Mesendoderm (in vitro differentiated cells): ENCODE measurements at regions not wholly inside any gene's neighbourhood (a gene's known extent, or its start where the extent isn't known, plus 50 kb on each side); places are given as distances from the start of the nearest gene placed in this dataset.

ENCODE experiments used
- DNase-seq: peaks from one replicate; pipeline ENCODE4 v3.0.0; 2013
- H2AK5ac ChIP-seq: 2 replicates; pipeline ENCODE4 v1.6.1; 2013; ENCODE audit warnings: low read length, inconsistent platforms
- H2BK120ac ChIP-seq: 2 replicates; pipeline ENCODE4 v1.6.1; 2013; ENCODE audit warnings: low read depth, mild to moderate bottlenecking, low read length, moderate library complexity, mixed read lengths
- H2BK15ac ChIP-seq: replicated peaks from 2 replicates; pipeline ENCODE4 v1.6.1; 2013; ENCODE audit warnings: low read depth, mild to moderate bottlenecking, moderate library complexity
- H2BK5ac ChIP-seq: 2 replicates; pipeline ENCODE4 v1.6.1; 2013; ENCODE audit warnings: low read length, inconsistent platforms
- H3K18ac ChIP-seq: 2 replicates; pipeline ENCODE4 v1.6.1; 2013; ENCODE audit warnings: mild to moderate bottlenecking, low read length, mixed read lengths
- H3K23ac ChIP-seq: one replicate; pipeline ENCODE4 v1.6.1; 2013; ENCODE audit warnings: low read length
- H3K27ac ChIP-seq: 2 replicates; pipeline ENCODE4 v1.5.1; 2013; ENCODE audit warnings: low read depth, mild to moderate bottlenecking, inconsistent platforms, low read length, moderate library complexity
- H3K27me3 ChIP-seq: 2 replicates; pipeline ENCODE4 v1.6.1; 2013; ENCODE audit warnings: low read length, control low read depth, mild to moderate bottlenecking, inconsistent platforms; ENCODE audit not compliant: insufficient read depth, poor library complexity
- H3K36me3 ChIP-seq: 2 replicates; pipeline ENCODE4 v1.6.1; 2013; ENCODE audit warnings: low read length, inconsistent platforms; ENCODE audit not compliant: control insufficient read depth, insufficient read depth
- H3K4ac ChIP-seq: one replicate; pipeline ENCODE4 v1.6.1; 2013; ENCODE audit warnings: low read depth, mild to moderate bottlenecking, low read length, moderate library complexity
- H3K4me1 ChIP-seq: 2 replicates; pipeline ENCODE4 v1.6.1; 2013; ENCODE audit warnings: low read depth, low read length, inconsistent platforms; ENCODE audit not compliant: control insufficient read depth
- H3K4me2 ChIP-seq: 2 replicates; pipeline ENCODE4 v1.6.1; 2013; ENCODE audit warnings: low read length
- H3K4me3 ChIP-seq: 2 replicates; pipeline ENCODE4 v1.5.1; 2013; ENCODE audit warnings: mild to moderate bottlenecking, low read length
- H3K56ac ChIP-seq: one replicate; pipeline ENCODE4 v1.6.1; 2013; ENCODE audit warnings: low read length
- H3K79me1 ChIP-seq: 2 replicates; pipeline ENCODE4 v1.6.1; 2013; ENCODE audit warnings: low read length, inconsistent platforms
- H3K79me2 ChIP-seq: 2 replicates; pipeline ENCODE4 v1.6.1; 2013; ENCODE audit warnings: mild to moderate bottlenecking, low read length; ENCODE audit not compliant: control insufficient read depth, insufficient read depth
- H3K9ac ChIP-seq: 2 replicates; pipeline ENCODE4 v1.6.1; 2013; ENCODE audit warnings: low read length, inconsistent platforms
- H4K5ac ChIP-seq: one replicate; pipeline ENCODE4 v1.6.1; 2013; ENCODE audit warnings: low read length
- H4K8ac ChIP-seq: one replicate; pipeline ENCODE4 v1.6.1; 2013; ENCODE audit warnings: low read depth, mild to moderate bottlenecking, control low read depth, low read length, moderate library complexity
- WGBS: extraction: QIAGEN DNeasy Blood & Tissue Kit; methylation state at CpG from one replicate; pipeline ENCODE4 v1.1.7; 2013; ENCODE audit warnings: low lambda C conversion rate, missing lambda C conversion rate; ENCODE audit not compliant: insufficient coverage; ENCODE audit errors: extremely low coverage; 5-methylcytosine and 5-hydroxymethylcytosine counted together

DNA sequence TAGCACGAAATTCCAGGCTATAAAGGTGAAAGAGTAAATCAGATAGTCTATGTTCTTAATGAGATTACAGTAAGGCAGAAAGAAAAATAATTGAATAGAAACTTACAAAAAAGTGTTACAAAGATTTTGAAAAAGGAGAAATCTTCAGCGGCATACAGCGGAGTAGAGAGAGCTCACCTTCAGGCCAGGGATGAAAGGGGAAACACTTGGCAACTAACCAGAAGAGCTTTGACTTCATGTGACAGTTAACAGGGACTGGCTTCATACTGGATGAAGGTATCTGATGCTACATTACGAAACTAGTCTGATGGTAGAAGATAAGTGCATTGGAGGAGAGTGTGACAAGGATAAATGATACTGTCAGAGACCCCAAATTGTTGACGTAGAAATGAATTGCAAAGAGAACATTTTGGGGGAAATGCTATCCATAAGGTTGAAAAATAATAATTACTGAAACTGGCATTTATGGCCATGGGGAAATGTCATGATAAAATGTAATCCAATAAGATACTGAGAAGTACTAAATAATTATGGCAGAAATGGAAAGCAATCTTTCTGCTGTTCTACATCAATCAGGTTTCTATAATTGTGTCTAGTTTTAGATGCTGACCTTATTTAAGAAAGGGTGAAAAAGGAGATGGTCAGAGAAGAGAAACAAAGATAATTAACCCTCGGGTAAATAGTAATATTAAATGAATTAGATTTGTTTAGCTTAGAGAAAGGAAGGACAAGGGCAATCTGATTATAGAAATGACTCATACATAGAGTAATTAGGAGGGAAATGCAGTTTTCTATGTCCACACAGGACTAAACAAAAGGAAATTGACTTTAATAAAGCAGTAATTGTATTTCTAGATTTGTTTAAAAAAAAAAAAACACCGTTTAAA, 808.7 kb downstream of the NCAM2 start:
- Histone ChIP-seq H3K9ac (no peak overlapping the region), H3K79me1 (no peaks in the 10 kb centered on the region), H2BK5ac (no peak overlapping the region), H4K8ac (no peak overlapping the region), H3K18ac (no peak overlapping the region), H2BK120ac (no peak overlapping the region), H2AK5ac (no peak overlapping the region), H3K4me1 (no peaks in the 10 kb centered on the region), H3K4ac (no peak overlapping the region), H3K27ac (no peak overlapping the region), H3K27me3 (no peaks in the 10 kb centered on the region), H3K23ac (no peak overlapping the region), H3K56ac (no peak overlapping the region), H2BK15ac (no peak overlapping the region), H3K79me2 (no peaks in the 10 kb centered on the region), H4K5ac (no peak overlapping the region), H3K4me2 (no peak overlapping the region), H3K36me3 (no peaks in the 10 kb centered on the region), H3K4me3 (no peak overlapping the region)
- no peak for DNase-seq
- 100% methylated on average over 1 of the region's 7 CpGs for WGBS

DNA sequence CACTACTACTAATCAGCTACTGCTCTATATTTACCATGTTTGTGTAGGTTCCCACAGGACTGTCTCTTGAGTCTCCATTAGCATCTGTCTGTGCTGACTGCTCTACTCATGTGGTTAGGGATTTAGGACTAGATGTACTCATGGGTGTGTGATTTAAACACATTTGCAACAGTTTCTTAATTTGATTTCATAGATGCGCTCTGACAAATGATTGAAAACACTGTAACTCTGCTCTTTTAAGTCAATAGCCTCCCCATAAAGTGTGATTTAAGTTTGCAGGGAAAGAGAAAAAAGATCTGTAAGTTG, 809.3 kb downstream of the NCAM2 start:
- H3K23ac ChIP-seq: no peak overlapping the region
- WGBS: no CpG with 5 or more reads among the region's 1 CpG

DNA sequence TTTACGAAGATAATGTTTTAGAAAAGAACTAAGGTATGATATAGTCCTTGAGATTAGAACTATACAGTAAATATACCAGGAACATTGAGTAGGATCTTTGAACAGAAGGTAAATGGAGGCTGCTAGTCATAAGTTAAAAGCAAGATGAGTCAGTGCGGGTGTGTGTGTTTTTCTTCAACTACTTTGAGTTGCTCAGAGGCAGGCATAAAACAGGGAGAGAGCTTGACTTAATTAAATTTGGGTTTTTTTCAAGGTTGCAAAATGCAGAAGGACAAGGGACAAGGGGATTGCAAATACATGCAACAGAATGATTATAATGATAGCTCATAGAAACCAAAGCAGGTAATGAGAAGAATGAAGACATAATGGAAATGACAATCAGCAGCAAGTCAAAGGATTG, 815.1 kb downstream of the NCAM2 start:
- Histone ChIP-seq H3K56ac (no peak overlapping the region), H3K27me3 (no peaks in the 10 kb centered on the region), H2BK120ac (no peak overlapping the region), H2BK5ac (no peak overlapping the region), H4K8ac (no peak overlapping the region), H3K27ac (no peak overlapping the region), H4K5ac (no peak overlapping the region), H3K79me1 (no peaks in the 10 kb centered on the region), H3K4ac (no peak overlapping the region), H3K79me2 (no peaks in the 10 kb centered on the region), H3K36me3 (no peaks in the 10 kb centered on the region), H3K4me3 (no peak overlapping the region), H3K9ac (no peak overlapping the region), H3K18ac (no peak overlapping the region), H2AK5ac (no peak overlapping the region), H3K4me2 (no peak overlapping the region), H2BK15ac (no peak overlapping the region), H3K4me1 (no peaks in the 10 kb centered on the region), H3K23ac (no peak overlapping the region)
- no peak for DNase-seq
- WGBS: no CpG with 5 or more reads among the region's 2 CpGs

More for the DNA sequence above, 809.3 kb downstream of the NCAM2 start:
- Histone ChIP-seq H2AK5ac (no peak overlapping the region), H3K79me2 (no peaks in the 10 kb centered on the region), H3K56ac (no peak overlapping the region), H3K4me3 (no peak overlapping the region), H4K5ac (no peak overlapping the region), H3K18ac (no peak overlapping the region), H3K27ac (no peak overlapping the region), H3K4me1 (no peaks in the 10 kb centered on the region), H3K4ac (no peak overlapping the region), H3K36me3 (no peaks in the 10 kb centered on the region), H2BK120ac (no peak overlapping the region), H3K79me1 (no peaks in the 10 kb centered on the region), H3K4me2 (no peak overlapping the region), H2BK5ac (no peak overlapping the region), H3K27me3 (no peaks in the 10 kb centered on the region), H4K8ac (no peak overlapping the region), H2BK15ac (no peak overlapping the region), H3K9ac (no peak overlapping the region)
- no peak for DNase-seq

DNA sequence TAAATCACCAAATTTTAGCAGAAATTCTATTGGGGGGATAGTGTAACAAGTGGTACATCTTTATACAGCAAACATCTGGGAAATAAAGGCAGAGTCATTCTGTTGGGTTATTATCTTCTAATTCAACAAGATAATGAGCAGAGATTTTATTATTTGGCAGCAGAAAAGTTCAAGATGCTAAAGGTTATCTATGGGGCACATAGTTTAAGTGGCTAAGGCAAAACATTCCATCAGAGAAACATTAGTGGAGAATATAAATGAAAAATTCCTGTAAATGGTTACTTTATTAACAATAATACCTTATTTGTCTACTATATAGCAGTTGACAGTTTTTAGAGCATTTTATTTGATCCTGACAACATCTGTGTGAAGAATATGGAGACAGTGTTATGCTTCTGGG, 815.7 kb downstream of the NCAM2 start:
- no peak overlapping the region for H3K4ac ChIP-seq
- H2BK5ac ChIP-seq: no peak overlapping the region
- no peak overlapping the region for H3K18ac ChIP-seq
- no peak overlapping the region for H3K56ac ChIP-seq
- no peak overlapping the region for H4K5ac ChIP-seq
- no peak overlapping the region for H2AK5ac ChIP-seq
- no peak overlapping the region for H3K27ac ChIP-seq
- H3K36me3 ChIP-seq: no peaks in the 10 kb centered on the region
- no peak overlapping the region for H3K9ac ChIP-seq
- H3K4me2 ChIP-seq: no peak overlapping the region
- no peaks in the 10 kb centered on the region for H3K79me2 ChIP-seq
- no peak overlapping the region for H2BK15ac ChIP-seq
- no peak overlapping the region for H2BK120ac ChIP-seq
- no peak overlapping the region for H3K23ac ChIP-seq
- no peaks in the 10 kb centered on the region for H3K79me1 ChIP-seq
- no peaks in the 10 kb centered on the region for H3K27me3 ChIP-seq
- no peak overlapping the region for H3K4me3 ChIP-seq
- H4K8ac ChIP-seq: no peak overlapping the region
- no peaks in the 10 kb centered on the region for H3K4me1 ChIP-seq
- no peak for DNase-seq

DNA sequence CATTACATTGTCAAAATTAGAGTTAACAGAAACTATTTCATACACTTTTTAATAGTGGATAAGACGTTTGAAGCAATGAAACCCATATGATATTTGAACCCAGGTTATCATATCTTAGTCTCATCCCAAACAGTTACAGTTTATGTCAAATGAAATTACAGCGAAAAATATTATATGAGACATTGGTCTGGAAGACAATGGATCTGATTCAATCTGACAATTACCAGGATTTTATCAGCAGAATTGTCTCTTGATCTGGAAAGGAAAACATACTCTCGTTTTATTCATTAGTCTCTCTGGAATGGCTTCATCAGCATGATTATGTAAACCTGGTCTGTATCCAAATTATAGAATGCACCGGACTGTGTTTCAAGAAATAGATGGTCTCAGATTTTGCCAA, 818.6 kb downstream of the NCAM2 start:
- DNase-seq: no peak
- H2BK120ac ChIP-seq: no peak overlapping the region
- H3K4me1 ChIP-seq: no peaks in the 10 kb centered on the region
- no peak overlapping the region for H3K27ac ChIP-seq
- H3K4ac ChIP-seq: no peak overlapping the region
- no peaks in the 10 kb centered on the region for H3K79me2 ChIP-seq
- H4K8ac ChIP-seq: no peak overlapping the region
- WGBS: no CpG with 5 or more reads among the region's 4 CpGs
- H3K56ac ChIP-seq: no peak overlapping the region
- H3K36me3 ChIP-seq: no peaks in the 10 kb centered on the region
- H4K5ac ChIP-seq: no peak overlapping the region
- no peak overlapping the region for H3K9ac ChIP-seq
- no peak overlapping the region for H3K4me3 ChIP-seq
- H3K79me1 ChIP-seq: no peaks in the 10 kb centered on the region
- no peak overlapping the region for H3K23ac ChIP-seq
- no peak overlapping the region for H2BK15ac ChIP-seq
- H2AK5ac ChIP-seq: no peak overlapping the region
- no peaks in the 10 kb centered on the region for H3K27me3 ChIP-seq
- no peak overlapping the region for H2BK5ac ChIP-seq
- H3K18ac ChIP-seq: no peak overlapping the region
- H3K4me2 ChIP-seq: no peak overlapping the region

DNA sequence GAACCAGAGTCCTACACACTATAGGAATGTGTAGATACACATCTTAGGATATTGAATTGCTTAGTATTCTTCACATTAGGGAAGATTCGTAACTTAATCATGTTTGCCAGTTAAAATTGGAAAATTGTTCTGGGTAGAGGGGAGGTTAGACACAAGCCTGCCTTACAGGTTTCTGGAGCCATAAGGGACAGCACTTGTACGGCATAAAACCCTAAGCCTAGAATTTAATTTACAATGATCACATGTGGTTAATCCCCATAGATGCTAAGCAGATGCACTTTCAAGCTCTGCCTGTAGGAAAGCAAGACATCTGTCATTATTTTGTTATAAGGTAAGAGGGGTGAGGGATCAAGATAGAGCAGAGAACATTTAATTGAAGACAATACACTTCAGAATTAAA, 820.7 kb downstream of the NCAM2 start:
- WGBS: no CpG with 5 or more reads among the region's 2 CpGs
- Histone ChIP-seq H3K18ac (no peak overlapping the region), H3K9ac (no peak overlapping the region), H2AK5ac (no peak overlapping the region), H2BK5ac (no peak overlapping the region), H3K4me2 (no peak overlapping the region), H3K79me2 (no peaks in the 10 kb centered on the region), H3K36me3 (no peaks in the 10 kb centered on the region), H3K27me3 (no peaks in the 10 kb centered on the region), H3K4me3 (no peak overlapping the region), H4K8ac (no peak overlapping the region), H3K56ac (no peak overlapping the region), H2BK15ac (no peak overlapping the region), H3K27ac (no peak overlapping the region), H3K4ac (no peak overlapping the region), H3K4me1 (no peaks in the 10 kb centered on the region), H2BK120ac (no peak overlapping the region), H4K5ac (no peak overlapping the region), H3K23ac (no peak overlapping the region), H3K79me1 (no peaks in the 10 kb centered on the region)
- no peak for DNase-seq
